Transverse colon (tissue), 3 donors: ENCODE measurements at regions not wholly inside any gene's neighbourhood (a gene's known extent, or its start where the extent isn't known, plus 50 kb on each side); places are given as distances from the start of the nearest gene placed in this dataset.

Experiments used
- CTCF ChIP-seq, 5 experiments: fragments of 200-600 bp in 3 of 5; fragments of 450-650 bp in 2 of 5; sonication (generic) in 3 of 5; IDR thresholded peaks; 1 replicate in 2 of 5; 2 replicates in 3 of 5; pipeline ENCODE4 v1.5.1; 2016 to 2017; ENCODE audit warnings: antibody characterized with exemption in 5 of 5, inconsistent platforms in 3 of 5, mild to moderate bottlenecking in 2 of 5, moderate library complexity in 1 of 5
- EP300 ChIP-seq: sonication (generic); formaldehyde crosslinking; IDR thresholded peaks from one replicate; pipeline ENCODE4 v1.6.1; 2017; ENCODE audit warnings: antibody characterized with exemption, low read depth
- POLR2A ChIP-seq: fragments of 450-650 bp; IDR thresholded peaks from one replicate; pipeline ENCODE4 v1.6.1; 2016; ENCODE audit warnings: antibody characterized with exemption, mild to moderate bottlenecking, moderate library complexity

GRCh38 chr16:88282564-88283395 lies 100.0 kb upstream of the ZNF469 start:
- TF ChIP-seq CTCF (IDR thresholded peaks at IDR 0.05) (no peak), POLR2A (no peak), EP300 (no peak)
